Stimulated activated CD4-positive, alpha-beta T cell treated with anti-CD3 and anti-CD28 coated beads, TNF-alpha, amount 100 ng/mL, for 48 hours (primary cell): ENCODE measurements at regions not wholly inside any gene's neighbourhood (a gene's known extent, or its start where the extent isn't known, plus 50 kb on each side); places are given as distances from the start of the nearest gene placed in this dataset.
"Not testable (repeated sequence)": the region's sequence is repeated elsewhere in the genome, so short reads cannot be mapped to it uniquely, and the experiment has no call there.

Source experiments
- DNase-seq, 3 donors: peaks; one replicate each; pipeline ENCODE4 v3.0.0-alpha.2; 2020; ENCODE audit warnings: low read depth in 3 of 3

DNA sequence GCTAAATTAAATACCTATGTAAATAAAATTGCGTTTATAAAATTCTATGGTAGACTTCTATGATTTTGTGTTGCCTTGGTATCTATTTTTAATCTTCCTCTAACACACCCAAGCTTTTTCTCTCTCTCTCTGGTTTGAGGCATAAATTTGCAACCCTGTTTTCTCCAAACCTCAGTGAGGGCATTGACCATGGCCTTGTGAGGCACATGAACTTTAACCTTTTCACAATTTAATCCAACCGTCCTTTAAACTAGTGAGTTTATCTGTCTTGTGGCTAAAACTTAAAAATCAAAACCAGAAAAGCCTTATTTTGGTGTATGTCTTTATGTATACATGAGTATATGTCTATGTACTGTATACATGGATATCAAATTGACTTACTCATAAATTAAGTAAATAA lies 746.6 kb upstream of the B3GALT2 start:
- DNase-seq, result no peak

- DNase-seq, result no peak
Measured at GRCh38 chr1:193931356-193931755, 744.9 kb upstream of the B3GALT2 start.

- no peak for DNase-seq
Measured at GRCh38 chr1:193929374-193930033, 743.1 kb upstream of the B3GALT2 start.

DNA sequence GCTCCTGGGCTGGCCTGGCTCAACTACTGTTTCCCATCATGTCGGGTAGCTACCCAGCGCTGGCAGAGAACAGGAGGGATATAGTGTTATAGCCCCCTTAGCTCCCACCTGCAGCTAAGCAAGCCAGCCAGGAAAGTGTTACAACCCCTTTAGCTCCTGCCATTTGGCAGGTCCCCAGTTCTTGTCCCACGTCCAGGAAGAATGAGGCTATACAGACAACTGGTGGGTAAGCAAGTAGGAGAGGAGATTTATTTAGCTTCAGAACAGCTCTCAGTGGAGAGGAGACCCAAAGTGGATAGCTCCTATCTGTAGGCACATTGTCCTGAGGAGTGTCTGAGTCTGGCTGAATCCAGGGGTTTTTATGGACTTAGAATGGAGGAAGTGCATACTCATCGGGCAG lies 741.1 kb upstream of the B3GALT2 start:
- no peak for DNase-seq

DNA sequence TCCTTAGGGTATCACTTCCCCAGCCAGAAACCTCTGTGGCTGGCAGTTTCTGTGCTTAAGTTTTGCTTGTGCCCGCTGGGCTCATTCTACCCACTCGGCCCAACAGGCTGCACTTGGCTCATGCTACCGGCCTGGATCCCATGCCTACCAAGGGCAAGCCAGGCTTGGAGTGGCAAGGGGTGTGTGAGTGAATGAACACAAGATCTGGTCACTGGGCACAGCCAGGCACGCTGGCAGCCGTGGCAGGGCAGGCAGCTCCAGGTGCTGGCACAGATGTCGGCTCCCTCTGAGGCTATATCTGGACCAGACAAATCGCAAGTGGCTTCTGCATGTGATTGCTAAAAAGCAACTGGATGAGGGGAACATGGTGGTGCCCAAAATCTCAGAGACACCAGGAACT lies 740.5 kb upstream of the B3GALT2 start:
- DNase-seq, result no peak

DNA sequence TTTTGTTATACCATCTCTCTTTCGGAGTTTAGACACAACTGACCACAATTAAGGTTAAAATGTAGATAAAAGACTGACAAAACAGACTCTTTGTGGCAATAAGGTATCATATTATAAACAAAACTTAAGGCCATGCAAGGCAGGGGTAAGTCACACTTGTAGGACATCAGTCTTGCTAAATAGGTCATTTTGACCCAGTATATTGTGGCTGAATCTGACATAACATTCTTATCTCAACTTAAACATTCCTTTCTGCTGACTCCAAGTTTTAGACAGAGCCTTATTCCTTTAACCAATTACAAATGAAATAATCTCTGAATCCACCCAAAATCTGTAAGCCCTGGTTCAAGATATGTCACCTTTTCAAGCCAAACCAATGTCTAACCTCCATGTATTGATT lies 733.4 kb upstream of the B3GALT2 start:
- DNase-seq, result no peak

DNA sequence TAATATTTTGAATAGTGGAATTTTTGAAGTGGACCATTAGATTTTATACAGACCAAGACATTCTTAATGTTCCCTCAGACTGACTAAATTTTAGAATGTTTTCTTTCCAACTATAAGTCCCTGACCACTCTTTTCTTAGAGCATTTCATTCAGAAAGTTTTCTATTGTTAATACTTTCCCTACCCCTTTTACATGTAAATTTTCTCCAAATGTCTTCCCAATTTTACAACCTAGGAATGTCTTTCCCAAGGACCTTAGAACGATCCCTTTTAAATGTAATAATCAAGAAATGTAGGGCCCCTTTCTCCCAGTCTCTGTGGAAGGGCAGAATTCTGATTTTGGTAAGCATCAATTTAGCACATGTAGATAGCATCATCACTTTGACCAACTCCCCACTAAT lies 730.0 kb upstream of the B3GALT2 start:
- DNase-seq, result no peak

- no peak for DNase-seq
Measured at GRCh38 chr1:193914871-193915270, 728.5 kb upstream of the B3GALT2 start.

- no peak for DNase-seq
Measured at GRCh38 chr1:193909406-193910082, 723.1 kb upstream of the B3GALT2 start.

- DNase-seq, result no peak
Measured at GRCh38 chr1:193905288-193906085, 719.1 kb upstream of the B3GALT2 start.

DNA sequence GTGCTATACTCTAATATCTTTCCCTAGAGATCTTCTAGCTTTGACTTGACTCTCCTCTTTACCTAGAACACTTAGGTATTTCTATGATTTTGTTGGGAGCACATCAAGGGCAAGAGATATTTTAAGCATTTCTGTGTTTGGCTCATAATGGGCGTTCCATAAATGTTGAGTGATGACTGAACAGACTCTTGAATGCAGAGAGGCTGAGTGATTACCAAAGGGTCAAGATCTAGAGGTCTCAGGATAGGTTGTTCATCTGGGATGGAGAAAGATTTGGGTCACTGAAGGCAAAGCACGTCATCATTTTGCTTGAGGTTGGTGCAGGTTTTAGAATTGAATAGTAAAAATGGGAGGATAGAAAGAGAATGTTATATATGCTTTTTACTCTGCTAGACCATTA lies 705.4 kb upstream of the B3GALT2 start:
- DNase-seq, result no peak

GRCh38 chr1:193890935-193891334 lies 704.5 kb upstream of the B3GALT2 start:
- no peak for DNase-seq

- no peak for DNase-seq
Measured at GRCh38 chr1:193884848-193885558, 698.6 kb upstream of the B3GALT2 start.

DNA sequence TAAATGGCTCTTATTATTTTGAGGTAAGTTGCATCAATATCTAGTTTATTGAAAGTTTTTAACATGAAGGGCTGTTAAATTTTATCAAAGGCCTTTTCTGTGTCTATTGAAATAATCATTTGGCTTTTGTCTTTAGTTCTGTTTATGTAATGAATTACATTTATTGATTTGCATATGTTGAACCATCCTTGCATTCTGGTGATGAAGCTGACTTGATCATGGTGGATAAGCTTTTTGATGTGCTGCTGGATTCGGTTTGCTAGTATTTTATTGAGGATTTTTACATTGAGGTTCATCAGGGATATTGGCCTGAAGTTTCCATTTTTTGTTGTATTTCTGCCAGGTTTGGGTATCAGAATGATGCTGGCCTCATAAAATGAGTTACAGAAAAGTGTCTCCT lies 691.5 kb upstream of the B3GALT2 start:
- DNase-seq, result not testable (repeated sequence)

DNA sequence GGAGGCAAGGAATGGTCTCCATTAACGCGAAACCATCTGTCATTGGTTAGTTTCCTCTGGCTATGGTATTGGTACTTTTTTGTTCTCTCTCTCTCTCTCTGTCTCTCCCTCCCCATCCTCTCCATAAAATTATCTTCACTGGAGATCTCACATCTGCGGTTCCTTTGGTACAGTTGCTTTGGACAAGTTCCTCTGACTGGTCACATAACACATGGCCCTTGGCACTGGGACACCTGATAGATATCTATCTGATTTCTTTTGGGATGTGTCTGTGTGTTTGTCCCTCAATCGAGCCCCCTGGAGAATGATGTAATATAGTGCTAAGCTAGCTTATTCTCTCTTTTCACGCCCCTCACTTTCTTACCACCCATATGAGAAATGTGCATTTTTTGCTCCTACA lies 682.0 kb upstream of the B3GALT2 start:
- DNase-seq, result no peak

DNA sequence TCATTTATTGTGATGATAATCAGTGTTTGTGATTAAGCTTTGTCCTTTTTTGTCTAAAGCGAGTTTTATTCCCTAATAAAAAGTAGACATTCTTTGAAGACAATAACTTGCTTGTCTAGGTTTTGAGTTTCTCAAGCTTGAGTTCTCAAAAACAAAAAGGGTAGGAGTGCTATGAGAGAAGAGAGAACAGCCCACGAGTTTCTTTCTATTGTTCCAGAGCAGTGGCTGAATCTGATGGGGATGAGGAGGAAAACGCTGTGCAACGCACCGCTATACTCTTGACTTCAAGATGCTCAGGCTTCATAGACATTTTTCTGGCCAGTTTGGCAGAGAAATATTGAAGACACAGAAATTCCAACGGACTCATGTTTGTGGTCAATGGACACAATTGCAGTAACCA lies 669.8 kb upstream of the B3GALT2 start:
- DNase-seq, result no peak

DNA sequence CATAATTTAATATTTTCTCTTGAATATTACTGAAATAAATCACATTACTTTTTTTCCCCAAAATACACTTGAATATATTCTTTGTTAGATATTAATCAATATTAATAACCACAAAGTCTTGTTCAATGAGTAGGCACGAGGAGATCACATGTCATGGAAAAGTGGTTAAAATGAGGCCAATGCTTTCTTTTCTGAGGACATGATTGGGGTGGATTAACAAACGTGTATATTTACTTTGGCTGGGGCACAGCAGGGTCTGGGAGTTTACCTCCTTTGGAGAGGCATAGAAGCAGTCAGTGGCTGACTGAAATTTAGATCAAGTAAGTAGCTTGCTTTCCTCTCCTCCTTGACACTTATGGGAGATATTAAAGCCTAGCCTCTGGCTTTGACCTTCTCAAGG lies 664.3 kb upstream of the B3GALT2 start:
- no peak for DNase-seq

GRCh38 chr1:193846876-193847604 lies 660.6 kb upstream of the B3GALT2 start:
- DNase-seq, result no peak

- DNase-seq, result no peak
Measured at GRCh38 chr1:193846411-193846810, 660.0 kb upstream of the B3GALT2 start.

DNA sequence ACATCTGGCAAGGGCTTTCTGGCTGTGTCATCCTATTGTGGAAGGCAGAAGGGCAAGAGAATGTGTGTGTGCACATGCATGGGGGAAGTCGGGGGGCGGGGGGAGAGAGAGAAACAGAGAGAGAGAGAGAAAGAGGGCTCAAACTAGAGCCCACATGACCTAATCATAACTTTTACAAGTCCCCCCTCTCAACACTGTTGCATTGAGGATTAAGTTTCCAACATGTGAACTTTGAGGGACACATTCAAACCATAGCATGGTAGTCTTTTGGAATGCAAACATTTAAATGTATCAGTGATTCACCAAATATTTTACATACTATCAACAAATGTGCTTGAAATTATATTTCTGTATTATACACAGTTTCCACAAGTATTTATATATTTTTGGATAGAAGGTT lies 655.4 kb upstream of the B3GALT2 start:
- DNase-seq, result no peak

DNA sequence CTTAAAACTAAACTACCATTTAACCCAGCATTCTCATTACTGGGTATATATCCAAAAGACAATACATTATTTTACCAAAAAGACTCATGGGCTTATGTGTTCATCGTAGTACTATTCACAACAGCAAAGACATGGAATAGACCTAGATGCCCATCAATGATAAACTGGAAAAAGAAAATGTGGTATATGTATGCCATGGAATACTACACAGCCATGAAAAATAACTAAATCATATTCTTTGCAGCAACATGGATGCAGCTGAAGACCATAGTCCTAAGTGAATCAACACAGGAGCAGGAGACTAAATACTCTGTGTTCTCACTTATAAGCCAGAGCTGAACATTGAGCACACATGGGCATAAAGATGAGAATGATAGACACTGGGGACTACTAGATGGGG lies 645.1 kb upstream of the B3GALT2 start:
- no peak for DNase-seq

GRCh38 chr1:193827516-193827915 lies 641.1 kb upstream of the B3GALT2 start:
- DNase-seq, result no peak
